Osteocyte (in vitro differentiated cells): ENCODE measurements at regions not wholly inside any gene's neighbourhood (a gene's known extent, or its start where the extent isn't known, plus 50 kb on each side); places are given as distances from the start of the nearest gene placed in this dataset.

Source experiments
- DNase-seq: peaks from one replicate; pipeline ENCODE4 v3.0.0; 2021; ENCODE audit warnings: mixed read lengths; ENCODE audit not compliant: unreplicated experiment; ENCODE audit errors: extremely low spot score
- H3K27ac Mint-ChIP-seq: one replicate; pipeline ENCODE4 v1.8.0; 2021; ENCODE audit warnings: mild to moderate bottlenecking, mixed read lengths; ENCODE audit not compliant: unreplicated experiment
- H3K27me3 Mint-ChIP-seq: one replicate; pipeline ENCODE4 v1.8.0; 2021; ENCODE audit warnings: mixed read lengths; ENCODE audit not compliant: unreplicated experiment
- H3K36me3 Mint-ChIP-seq: one replicate; pipeline ENCODE4 v1.8.0; 2021; ENCODE audit warnings: mixed read lengths; ENCODE audit not compliant: unreplicated experiment
- H3K4me1 Mint-ChIP-seq: one replicate; pipeline ENCODE4 v1.8.0; 2021; ENCODE audit warnings: mixed read lengths; ENCODE audit not compliant: unreplicated experiment
- H3K4me3 Mint-ChIP-seq: one replicate; pipeline ENCODE4 v1.8.0; 2021; ENCODE audit warnings: mild to moderate bottlenecking, moderate library complexity, mixed read lengths; ENCODE audit not compliant: unreplicated experiment
- H3K9me3 Mint-ChIP-seq: one replicate; pipeline ENCODE4 v1.8.0; 2021; ENCODE audit warnings: mixed read lengths; ENCODE audit not compliant: unreplicated experiment
- TF ChIP-seq, protein P1 (sequence below): fragments of 200-600 bp; sonication (generic); IDR thresholded peaks from 2 replicates; pipeline ENCODE4 v1.5.0; 2021; ENCODE audit warnings: antibody characterized with exemption, mild to moderate bottlenecking, moderate library complexity

DNA sequence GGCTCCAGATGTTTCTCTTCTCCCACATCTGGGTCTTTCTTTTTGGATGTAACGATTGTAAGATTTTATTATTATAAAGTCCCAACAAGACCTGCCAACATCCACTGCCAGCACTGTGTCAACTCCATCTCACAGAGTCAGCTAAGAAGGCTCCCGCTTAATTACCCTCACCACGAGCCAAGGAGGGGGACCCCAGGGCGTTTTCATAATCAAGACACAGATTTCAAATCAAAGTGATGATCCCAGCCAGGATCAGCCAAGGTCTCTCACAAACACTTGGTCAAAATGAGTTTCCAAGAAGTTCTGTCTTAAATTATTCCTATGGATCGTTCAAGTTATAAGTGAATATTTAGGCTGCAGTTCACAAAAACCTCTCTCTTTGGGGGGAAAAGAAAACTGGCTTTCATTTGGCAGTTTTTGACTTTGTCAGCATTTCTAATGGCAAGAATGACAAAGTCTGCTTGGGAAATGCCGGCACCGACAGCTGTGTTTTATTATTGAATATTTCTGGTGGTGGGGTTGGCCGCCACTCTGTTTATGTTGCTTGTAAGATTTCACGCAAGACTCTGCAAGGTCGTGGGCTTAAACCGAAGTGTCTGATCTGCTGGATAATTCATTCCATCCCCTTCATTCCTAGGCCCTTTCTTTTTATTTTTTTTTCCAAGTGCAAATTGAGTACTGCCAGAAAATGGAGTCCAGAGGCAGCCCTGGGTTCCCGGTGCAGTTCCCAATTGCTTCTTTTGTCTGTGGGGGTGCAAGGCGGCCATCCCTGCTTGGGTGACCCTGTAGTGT is 170.2 kb upstream of the PMEPA1 start:
- peaks cover 53% of the 10 kb centered on the region for H3K4me1 Mint-ChIP-seq
- H3K9me3 Mint-ChIP-seq = no peaks in the 10 kb centered on the region
- H3K27ac Mint-ChIP-seq = peak overlapping the region; percentile 86
- peak overlapping the region; percentile 3 for H3K4me3 Mint-ChIP-seq
- DNase-seq = peak; percentile 80
- peaks cover 27% of the 10 kb centered on the region for H3K27me3 Mint-ChIP-seq
- TF ChIP-seq, protein P1, sequence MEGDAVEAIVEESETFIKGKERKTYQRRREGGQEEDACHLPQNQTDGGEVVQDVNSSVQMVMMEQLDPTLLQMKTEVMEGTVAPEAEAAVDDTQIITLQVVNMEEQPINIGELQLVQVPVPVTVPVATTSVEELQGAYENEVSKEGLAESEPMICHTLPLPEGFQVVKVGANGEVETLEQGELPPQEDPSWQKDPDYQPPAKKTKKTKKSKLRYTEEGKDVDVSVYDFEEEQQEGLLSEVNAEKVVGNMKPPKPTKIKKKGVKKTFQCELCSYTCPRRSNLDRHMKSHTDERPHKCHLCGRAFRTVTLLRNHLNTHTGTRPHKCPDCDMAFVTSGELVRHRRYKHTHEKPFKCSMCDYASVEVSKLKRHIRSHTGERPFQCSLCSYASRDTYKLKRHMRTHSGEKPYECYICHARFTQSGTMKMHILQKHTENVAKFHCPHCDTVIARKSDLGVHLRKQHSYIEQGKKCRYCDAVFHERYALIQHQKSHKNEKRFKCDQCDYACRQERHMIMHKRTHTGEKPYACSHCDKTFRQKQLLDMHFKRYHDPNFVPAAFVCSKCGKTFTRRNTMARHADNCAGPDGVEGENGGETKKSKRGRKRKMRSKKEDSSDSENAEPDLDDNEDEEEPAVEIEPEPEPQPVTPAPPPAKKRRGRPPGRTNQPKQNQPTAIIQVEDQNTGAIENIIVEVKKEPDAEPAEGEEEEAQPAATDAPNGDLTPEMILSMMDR = no peak
- H3K36me3 Mint-ChIP-seq = no peaks in the 10 kb centered on the region

DNA sequence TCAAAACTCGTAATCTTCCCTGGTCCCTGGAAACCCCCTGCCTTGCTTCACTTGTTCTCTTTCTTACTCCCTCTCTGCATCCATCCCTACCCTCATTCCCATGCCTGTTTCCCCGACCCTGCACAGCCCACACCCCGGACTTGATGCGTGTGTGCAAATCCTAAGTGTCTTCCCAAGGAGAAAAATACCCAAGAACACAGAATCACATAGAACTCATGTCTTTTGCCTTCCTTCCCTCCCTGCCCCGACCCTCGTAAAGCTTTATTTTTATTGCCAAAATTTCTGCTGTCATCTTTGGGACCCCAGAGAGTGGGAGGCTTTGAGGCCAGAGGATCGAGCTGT is 169.6 kb upstream of the PMEPA1 start:
- DNase-seq = no peak
- H3K36me3 Mint-ChIP-seq = no peaks in the 10 kb centered on the region
- peaks cover 28% of the 10 kb centered on the region for H3K27me3 Mint-ChIP-seq
- peak overlapping the region; percentile 86 for H3K27ac Mint-ChIP-seq
- H3K4me3 Mint-ChIP-seq = peak overlapping the region; percentile 11
- H3K9me3 Mint-ChIP-seq = no peaks in the 10 kb centered on the region
- TF ChIP-seq, protein P1 = no peak
- peaks cover 53% of the 10 kb centered on the region for H3K4me1 Mint-ChIP-seq

DNA sequence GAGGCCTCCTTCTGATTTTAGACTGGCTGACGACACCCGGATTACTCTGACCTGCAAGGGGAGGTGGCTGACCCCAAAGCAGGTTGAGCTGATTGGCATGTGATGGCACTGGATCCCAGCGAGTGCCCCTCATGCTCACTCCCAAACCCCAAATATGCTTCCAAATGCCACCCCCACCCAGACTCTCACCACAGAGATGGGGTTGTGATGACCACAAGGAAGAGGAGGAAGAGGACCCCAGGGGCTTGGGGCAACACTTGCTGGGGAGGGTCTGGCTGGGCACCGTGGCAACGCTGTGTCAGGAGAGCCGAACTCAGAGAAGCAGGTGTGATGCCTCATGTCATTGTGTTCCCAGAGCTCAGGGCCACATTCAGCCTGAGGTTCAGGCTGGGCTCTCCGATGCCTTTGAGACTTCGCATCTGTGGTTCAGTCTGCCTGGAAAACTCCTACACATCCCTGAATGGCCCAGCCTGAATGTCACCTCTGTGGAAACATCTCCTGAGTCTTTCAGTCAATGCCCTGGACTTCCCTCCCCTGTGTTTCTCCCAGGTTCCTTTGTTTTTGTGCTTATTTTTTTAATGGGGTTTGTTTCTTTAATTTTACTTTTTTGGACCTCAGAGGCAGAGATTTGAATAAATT is 169.1 kb upstream of the PMEPA1 start:
- H3K4me3 Mint-ChIP-seq = no peak overlapping the region
- peaks cover 29% of the 10 kb centered on the region for H3K27me3 Mint-ChIP-seq
- no peaks in the 10 kb centered on the region for H3K36me3 Mint-ChIP-seq
- DNase-seq = peak; percentile 73
- TF ChIP-seq, protein P1 = no peak
- H3K27ac Mint-ChIP-seq = peak overlapping the region; percentile 86
- H3K4me1 Mint-ChIP-seq = peaks cover 53% of the 10 kb centered on the region
- no peaks in the 10 kb centered on the region for H3K9me3 Mint-ChIP-seq

DNA sequence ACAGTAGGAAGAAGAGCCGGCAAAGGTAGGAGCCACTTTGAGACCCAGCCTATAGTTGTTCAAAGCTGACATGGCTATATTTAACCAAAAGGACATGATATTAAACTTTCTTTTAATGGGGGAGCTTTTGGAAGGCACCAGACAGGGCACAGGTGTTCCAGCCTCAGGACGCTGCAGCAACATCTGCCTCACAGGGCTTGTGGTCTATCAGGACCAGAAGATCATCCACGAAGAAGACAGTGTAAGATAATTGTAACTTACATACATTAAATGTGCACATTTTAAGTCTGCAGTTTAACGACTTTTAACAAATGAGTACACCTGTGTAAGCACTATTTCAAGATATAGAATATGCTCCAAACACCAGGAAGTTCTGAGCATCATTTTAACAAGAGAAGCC is 168.2 kb upstream of the PMEPA1 start:
- no peaks in the 10 kb centered on the region for H3K9me3 Mint-ChIP-seq
- H3K4me3 Mint-ChIP-seq = no peak overlapping the region
- H3K4me1 Mint-ChIP-seq = peaks cover 47% of the 10 kb centered on the region
- peaks cover 34% of the 10 kb centered on the region for H3K27me3 Mint-ChIP-seq
- TF ChIP-seq, protein P1 = no peak
- no peaks in the 10 kb centered on the region for H3K36me3 Mint-ChIP-seq
- H3K27ac Mint-ChIP-seq = no peak overlapping the region
- DNase-seq = no peak

DNA sequence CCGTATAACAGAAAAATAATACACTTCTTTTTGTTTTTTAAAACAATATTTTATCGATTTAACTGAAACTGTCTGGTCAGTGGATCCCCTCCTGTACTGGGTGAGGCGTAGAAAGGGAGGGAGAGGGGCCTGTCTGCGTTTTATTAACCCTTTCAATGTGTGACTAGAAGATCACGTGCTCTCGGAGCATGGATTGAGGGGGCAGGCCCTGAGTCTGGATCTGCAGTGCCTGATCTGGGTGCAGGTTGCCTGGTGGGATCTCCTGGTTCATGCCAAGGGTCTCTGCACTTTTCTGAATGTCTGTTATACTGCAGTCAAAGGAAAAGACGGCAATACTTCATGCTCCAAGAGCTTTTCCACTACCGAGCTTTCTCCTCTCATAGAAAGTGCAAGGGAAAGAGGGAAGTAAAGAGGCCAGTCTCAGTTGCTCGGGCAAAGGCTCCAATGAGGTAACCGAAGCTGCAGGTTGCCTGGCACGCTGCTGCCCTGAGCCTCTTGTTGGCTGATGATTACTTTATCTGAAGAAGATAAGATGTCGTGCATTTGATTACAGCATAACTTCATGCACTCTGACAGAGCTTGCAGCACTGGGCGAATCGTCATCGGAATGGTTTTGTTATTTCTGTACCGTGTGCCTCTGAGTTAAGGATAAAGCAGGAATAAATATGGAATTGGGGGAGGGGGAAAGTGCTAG is 167.5 kb upstream of the PMEPA1 start:
- DNase-seq = no peak
- Mint-ChIP-seq H3K9me3 (no peaks in the 10 kb centered on the region), H3K27me3 (peaks cover 34% of the 10 kb centered on the region), H3K36me3 (no peaks in the 10 kb centered on the region), H3K27ac (no peak overlapping the region), H3K4me3 (no peak overlapping the region), H3K4me1 (peaks cover 40% of the 10 kb centered on the region)
- TF ChIP-seq, protein P1 = no peak
